HEK293 (cell line): ENCODE measurements at regions not wholly inside any gene's neighbourhood (a gene's known extent, or its start where the extent isn't known, plus 50 kb on each side); places are given as distances from the start of the nearest gene placed in this dataset.

Source experiments
- CTCF ChIP-seq: fragments of 450-650 bp; formaldehyde crosslinking; IDR thresholded peaks from 2 replicates; pipeline ENCODE4 v1.5.1; 2016; ENCODE audit warnings: missing biosample characterization, missing genetic modification characterization
- PATZ1 ChIP-seq: fragments of 450-650 bp; formaldehyde crosslinking; IDR thresholded peaks from 2 replicates; pipeline ENCODE4 v1.5.1; 2016; ENCODE audit warnings: missing biosample characterization, missing genetic modification characterization
- PRDM10 ChIP-seq: fragments of 450-650 bp; formaldehyde crosslinking; IDR thresholded peaks from 2 replicates; pipeline ENCODE4 v1.5.1; 2016; ENCODE audit warnings: missing biosample characterization, missing genetic modification characterization
- PRDM4 ChIP-seq: fragments of 450-650 bp; formaldehyde crosslinking; IDR thresholded peaks from 2 replicates; pipeline ENCODE4 v1.5.1; 2017; ENCODE audit warnings: missing biosample characterization, missing genetic modification characterization
- RBAK ChIP-seq: fragments of 450-650 bp; formaldehyde crosslinking; IDR thresholded peaks from 2 replicates; pipeline ENCODE4 v1.5.1; 2016; ENCODE audit warnings: missing biosample characterization, missing genetic modification characterization
- REPIN1 ChIP-seq: fragments of 450-650 bp; formaldehyde crosslinking; IDR thresholded peaks from 2 replicates; pipeline ENCODE4 v1.5.1; 2017; ENCODE audit warnings: missing biosample characterization, missing genetic modification characterization, low read depth
- REST ChIP-seq: fragments of 450-650 bp; formaldehyde crosslinking; IDR thresholded peaks from 2 replicates; pipeline ENCODE4 v1.5.1; 2016; ENCODE audit warnings: missing biosample characterization, missing genetic modification characterization
- ZBTB8A ChIP-seq: fragments of 450-650 bp; formaldehyde crosslinking; IDR thresholded peaks from 2 replicates; pipeline ENCODE4 v1.5.1; 2016; ENCODE audit warnings: missing biosample characterization, missing genetic modification characterization
- ZNF175 ChIP-seq: fragments of 450-650 bp; formaldehyde crosslinking; IDR thresholded peaks from 2 replicates; pipeline ENCODE4 v1.5.1; 2016; ENCODE audit warnings: missing biosample characterization, missing genetic modification characterization
- ZNF248 ChIP-seq: fragments of 450-650 bp; formaldehyde crosslinking; IDR thresholded peaks from 2 replicates; pipeline ENCODE4 v1.5.1; 2017; ENCODE audit warnings: missing biosample characterization, missing genetic modification characterization
- ZNF324 ChIP-seq: fragments of 450-650 bp; formaldehyde crosslinking; IDR thresholded peaks from 2 replicates; pipeline ENCODE4 v1.5.1; 2016; ENCODE audit warnings: missing biosample characterization, missing genetic modification characterization
- ZNF529 ChIP-seq: fragments of 450-650 bp; formaldehyde crosslinking; IDR thresholded peaks from 2 replicates; pipeline ENCODE4 v1.5.1; 2017; ENCODE audit warnings: missing genetic modification characterization, missing biosample characterization; ENCODE audit not compliant: insufficient replicate concordance
- ZNF747 ChIP-seq: fragments of 450-650 bp; formaldehyde crosslinking; IDR thresholded peaks from 2 replicates; pipeline ENCODE4 v1.5.1; 2016; ENCODE audit warnings: missing biosample characterization, missing genetic modification characterization

- TF ChIP-seq CTCF (tag by site-specific recombination) (no peak), REPIN1 (no peak), REST (tag by site-specific recombination) (no peak), ZNF248 (tag by site-specific recombination) (no peak), ZBTB8A (no peak), PRDM10 (tag by site-specific recombination) (no peak), ZNF324 (tag by site-specific recombination) (no peak), PATZ1 (tag by site-specific recombination) (no peak), ZNF747 (tag by site-specific recombination) (no peak), ZNF529 (no peak), ZNF175 (tag by site-specific recombination) (no peak), RBAK (no peak), PRDM4 (tag by site-specific recombination) (no peak)
Observed at GRCh38 chr4:124915073-124915472, 202.5 kb upstream of the ANKRD50 start.
